ENCODE measurements at regions not wholly inside any gene's neighbourhood (a gene's known extent, or its start where the extent isn't known, plus 50 kb on each side); places are given as distances from the start of the nearest gene placed in this dataset.
"Not testable (repeated sequence)": the region's sequence is repeated elsewhere in the genome, so short reads cannot be mapped to it uniquely, and the experiment has no call there.

DNA sequence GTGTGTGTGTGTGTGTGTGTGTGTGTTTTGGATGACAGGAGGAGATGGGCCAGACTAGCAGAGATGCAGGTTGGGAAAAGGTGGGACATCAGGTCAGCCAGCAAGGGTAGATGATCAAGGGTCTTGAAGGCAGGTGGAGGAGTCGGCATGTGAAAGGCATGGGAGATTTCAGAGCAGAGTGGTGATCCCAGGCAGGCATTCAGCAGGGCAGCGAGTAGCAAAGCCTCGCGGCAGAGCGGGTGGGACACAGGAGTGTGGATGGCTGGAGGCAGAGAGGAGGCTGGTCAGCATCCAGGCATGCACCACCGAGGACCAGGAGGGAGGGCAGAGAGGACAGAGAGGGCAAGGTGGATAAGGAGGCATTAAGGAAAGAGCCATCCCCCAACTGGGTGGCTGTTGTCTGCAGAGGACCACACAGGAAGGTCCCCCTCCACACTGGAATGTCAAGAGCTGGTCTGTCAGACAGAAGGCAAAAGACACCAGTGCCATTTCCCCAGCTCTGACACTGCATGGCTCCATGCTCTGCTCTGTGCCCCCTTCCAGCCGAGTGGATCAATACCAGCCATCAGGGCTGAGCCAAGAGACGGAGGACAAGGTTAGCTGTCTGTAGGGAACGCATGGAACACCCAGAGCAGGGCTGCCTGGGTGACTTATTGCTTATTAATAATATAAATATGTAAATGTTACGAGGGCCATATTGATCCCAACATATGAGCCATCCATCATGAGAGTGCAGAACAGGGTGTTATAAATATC lies 74.8 kb upstream of the RPL38 start:
- H3K4me3 ChIP-seq, result no peak overlapping the region
- no peak for ATAC-seq
- peaks cover 12% of the 10 kb centered on the region for H3K27me3 ChIP-seq (ENCODE audit: low read depth)
- no peaks in the 10 kb centered on the region for H3K4me1 ChIP-seq
- no peaks in the 10 kb centered on the region for H3K36me3 ChIP-seq
- no peak for DNase-seq
- TF ChIP-seq, protein P1, sequence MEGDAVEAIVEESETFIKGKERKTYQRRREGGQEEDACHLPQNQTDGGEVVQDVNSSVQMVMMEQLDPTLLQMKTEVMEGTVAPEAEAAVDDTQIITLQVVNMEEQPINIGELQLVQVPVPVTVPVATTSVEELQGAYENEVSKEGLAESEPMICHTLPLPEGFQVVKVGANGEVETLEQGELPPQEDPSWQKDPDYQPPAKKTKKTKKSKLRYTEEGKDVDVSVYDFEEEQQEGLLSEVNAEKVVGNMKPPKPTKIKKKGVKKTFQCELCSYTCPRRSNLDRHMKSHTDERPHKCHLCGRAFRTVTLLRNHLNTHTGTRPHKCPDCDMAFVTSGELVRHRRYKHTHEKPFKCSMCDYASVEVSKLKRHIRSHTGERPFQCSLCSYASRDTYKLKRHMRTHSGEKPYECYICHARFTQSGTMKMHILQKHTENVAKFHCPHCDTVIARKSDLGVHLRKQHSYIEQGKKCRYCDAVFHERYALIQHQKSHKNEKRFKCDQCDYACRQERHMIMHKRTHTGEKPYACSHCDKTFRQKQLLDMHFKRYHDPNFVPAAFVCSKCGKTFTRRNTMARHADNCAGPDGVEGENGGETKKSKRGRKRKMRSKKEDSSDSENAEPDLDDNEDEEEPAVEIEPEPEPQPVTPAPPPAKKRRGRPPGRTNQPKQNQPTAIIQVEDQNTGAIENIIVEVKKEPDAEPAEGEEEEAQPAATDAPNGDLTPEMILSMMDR (IDR thresholded peaks at IDR 0.05), result no peak
- H3K27ac ChIP-seq, result no peak overlapping the region
- intact Hi-C loops (cut with DNase I), result loop anchor here (10.0 kb wide), 1 partner anchor 126 kb away; no protein-coding TSS in a partner anchor
- H3K9me3 ChIP-seq, result no peaks in the 10 kb centered on the region

DNA sequence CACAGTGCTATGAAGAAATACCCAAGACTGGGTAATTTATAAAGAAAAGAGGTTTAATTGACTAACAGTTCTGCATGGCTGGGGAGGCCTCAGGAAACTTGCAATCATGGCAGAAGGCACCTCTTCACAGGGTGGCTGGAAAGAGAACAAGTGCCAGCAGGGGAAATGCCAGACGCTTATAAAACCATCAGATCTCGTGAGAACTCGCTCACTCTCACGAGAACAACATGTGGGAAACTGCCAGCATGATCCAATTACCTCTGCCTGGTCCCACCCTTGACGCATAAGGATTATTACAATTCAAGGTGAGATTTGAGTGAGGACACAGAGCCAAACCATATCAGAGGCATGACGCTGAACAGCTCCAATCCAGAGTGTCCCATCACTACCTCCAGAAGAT lies 73.7 kb upstream of the RPL38 start:
- peaks cover 12% of the 10 kb centered on the region for H3K27me3 ChIP-seq (ENCODE audit: low read depth)
- not testable (repeated sequence) for H3K27ac ChIP-seq, H3K4me1 ChIP-seq, H3K36me3 ChIP-seq, H3K4me3 ChIP-seq, H3K9me3 ChIP-seq, DNase-seq, ATAC-seq
- intact Hi-C loops (cut with DNase I), result loop anchor here (10.0 kb wide), 1 partner anchor 125 kb away; no protein-coding TSS in a partner anchor

DNA sequence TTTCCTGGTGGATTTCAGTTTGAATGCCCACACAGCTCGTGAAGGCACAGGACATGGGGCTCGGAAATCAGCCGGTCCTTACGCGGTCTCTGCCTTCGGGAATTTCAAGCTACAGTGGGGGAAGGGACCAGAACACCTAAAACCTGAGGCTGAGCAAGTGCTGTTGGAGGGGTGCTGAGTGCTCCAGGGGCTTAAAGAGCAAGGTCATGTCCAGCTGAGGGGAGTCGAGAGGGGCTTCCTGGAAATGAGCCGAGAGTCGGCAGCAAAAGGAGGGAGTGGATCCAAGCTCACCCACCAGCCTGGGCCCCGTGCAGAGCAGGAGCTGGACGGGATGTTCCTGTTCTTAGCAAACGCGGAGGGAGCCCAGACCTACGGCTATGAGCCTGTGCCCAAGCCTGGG lies 73.2 kb upstream of the RPL38 start:
- Histone ChIP-seq H3K9me3 (no peaks in the 10 kb centered on the region), H3K4me1 (no peaks in the 10 kb centered on the region), H3K36me3 (no peaks in the 10 kb centered on the region), H3K27ac (no peak overlapping the region), H3K27me3 (ENCODE audit: low read depth) (peaks cover 12% of the 10 kb centered on the region), H3K4me3 (no peak overlapping the region)
- ATAC-seq (no peak), DNase-seq (no peak)
- TF ChIP-seq, protein P1 (IDR thresholded peaks at IDR 0.05), result no peak
- intact Hi-C loops (cut with DNase I), result no loop called here

DNA sequence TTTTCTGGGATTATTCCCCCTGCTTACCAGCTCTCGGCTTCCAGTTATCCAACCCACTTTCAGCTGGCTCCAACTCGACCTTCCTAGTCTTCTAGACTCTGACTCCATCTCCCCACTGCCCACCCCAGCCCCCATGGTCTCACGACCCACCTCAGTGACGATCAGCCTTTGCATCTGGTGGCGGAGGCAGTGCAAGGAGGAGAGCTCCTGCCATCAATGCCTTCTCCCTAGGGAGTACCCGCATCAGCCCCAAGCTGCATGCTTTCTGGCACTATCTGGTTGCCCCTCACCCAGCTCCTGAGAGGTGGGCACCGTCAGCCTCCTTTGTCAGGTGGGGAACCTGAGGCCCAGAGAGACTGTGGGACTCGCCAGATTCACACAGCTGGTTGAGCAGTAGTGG lies 72.6 kb upstream of the RPL38 start:
- intact Hi-C loops (cut with DNase I), result no loop called here
- Histone ChIP-seq H3K36me3 (no peaks in the 10 kb centered on the region), H3K4me1 (no peaks in the 10 kb centered on the region), H3K9me3 (no peaks in the 10 kb centered on the region), H3K27ac (no peak overlapping the region), H3K4me3 (no peak overlapping the region), H3K27me3 (ENCODE audit: low read depth) (peaks cover 12% of the 10 kb centered on the region)
- ATAC-seq (no peak), DNase-seq (no peak)
- TF ChIP-seq, protein P1 (IDR thresholded peaks at IDR 0.05), result no peak

DNA sequence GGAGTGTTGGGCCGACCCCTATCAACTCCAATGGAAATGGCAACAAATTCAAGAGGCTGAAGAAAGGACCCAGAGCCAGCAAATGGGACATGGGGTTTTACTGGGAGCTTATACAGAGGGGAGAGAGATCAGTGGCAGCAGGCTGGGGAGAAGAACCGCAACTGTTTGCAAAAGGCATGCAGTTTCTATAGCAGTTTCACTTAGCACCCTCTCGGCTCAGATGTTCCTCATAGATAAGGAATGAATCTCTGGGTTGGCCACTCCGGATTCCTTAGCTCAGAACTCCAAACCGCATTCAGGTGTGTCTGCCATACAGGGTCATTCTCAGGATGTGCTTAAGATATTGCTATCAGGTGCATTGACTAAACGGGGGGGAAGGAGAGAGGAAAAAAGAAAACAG lies 71.1 kb upstream of the RPL38 start:
- no peaks in the 10 kb centered on the region for H3K4me1 ChIP-seq
- TF ChIP-seq, protein P1 (IDR thresholded peaks at IDR 0.05), result no peak
- ATAC-seq (no peak), DNase-seq (no peak)
- no peak overlapping the region for H3K27ac ChIP-seq
- intact Hi-C loops (cut with DNase I), result no loop called here
- H3K9me3 ChIP-seq, result no peaks in the 10 kb centered on the region
- H3K4me3 ChIP-seq, result no peak overlapping the region
- H3K27me3 ChIP-seq (ENCODE audit: low read depth), result peaks cover 12% of the 10 kb centered on the region
- no peaks in the 10 kb centered on the region for H3K36me3 ChIP-seq

DNA sequence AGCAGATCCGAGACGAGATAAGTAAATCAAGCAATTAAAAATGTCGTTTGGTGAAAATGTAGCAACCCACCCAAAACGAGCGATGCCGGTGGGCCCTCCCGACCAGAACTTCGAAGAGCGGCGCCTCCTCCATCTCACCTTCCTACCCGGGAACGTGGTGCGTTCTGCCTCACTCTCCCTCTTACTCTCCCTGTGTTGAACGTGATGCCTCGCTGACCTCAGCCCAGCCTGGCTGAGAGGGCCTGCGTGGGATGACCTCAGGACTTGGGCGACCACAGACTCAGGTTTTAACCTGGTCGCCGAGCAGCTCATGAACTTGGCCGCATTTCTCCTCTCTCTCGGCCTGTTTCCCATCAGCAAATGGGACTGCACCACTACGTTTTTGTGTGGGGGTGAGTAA lies 69.7 kb upstream of the RPL38 start:
- H3K27me3 ChIP-seq (ENCODE audit: low read depth), result peaks cover 10% of the 10 kb centered on the region
- intact Hi-C loops (cut with DNase I), result no loop called here

DNA sequence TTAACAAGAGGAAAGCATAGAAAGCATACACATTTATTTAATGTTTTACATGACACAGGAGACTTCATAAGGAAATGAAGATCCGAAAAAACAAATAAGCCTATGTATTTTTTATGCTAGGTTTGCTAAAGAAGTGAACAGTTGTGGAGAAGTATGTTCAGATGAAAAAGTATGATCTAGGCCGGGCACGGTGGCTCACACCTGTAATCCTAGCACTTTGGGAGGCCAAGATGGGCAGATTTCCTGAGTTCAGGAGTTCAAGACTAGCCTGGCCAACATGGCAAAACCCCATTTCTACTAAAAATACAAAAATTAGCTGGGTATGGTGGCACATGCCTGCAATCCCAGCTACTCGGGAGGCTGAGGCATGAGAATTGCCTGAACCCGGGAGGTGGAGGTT lies 69.2 kb upstream of the RPL38 start:
- H3K4me1 ChIP-seq; intact Hi-C loops (cut with DNase I); H3K9me3 ChIP-seq; H3K27me3 ChIP-seq (ENCODE audit: low read depth); H3K36me3 ChIP-seq; ATAC-seq; DNase-seq; H3K27ac ChIP-seq; H3K4me3 ChIP-seq: not testable (repeated sequence)

More for the DNA sequence above, 69.7 kb upstream of the RPL38 start:
- no peak for DNase-seq
- TF ChIP-seq, protein P1 (IDR thresholded peaks at IDR 0.05), result no peak
- no peak overlapping the region for H3K4me3 ChIP-seq
- H3K27ac ChIP-seq, result no peak overlapping the region
- H3K4me1 ChIP-seq, result no peaks in the 10 kb centered on the region
- no peaks in the 10 kb centered on the region for H3K9me3 ChIP-seq
- no peak for ATAC-seq
- H3K36me3 ChIP-seq, result no peaks in the 10 kb centered on the region
